NT2/D1 (cell line): ENCODE measurements at regions not wholly inside any gene's neighbourhood (a gene's known extent, or its start where the extent isn't known, plus 50 kb on each side); places are given as distances from the start of the nearest gene placed in this dataset.

Experiments
- DNase-seq: peaks from one replicate; pipeline ENCODE4 v3.0.0-alpha.2; 2011; ENCODE audit warnings: low read depth, low spot score
- H3K27me3 ChIP-seq: 2 replicates; pipeline ENCODE4 v1.6.0; 2011; ENCODE audit warnings: mild to moderate bottlenecking; ENCODE audit not compliant: insufficient read length, insufficient read depth
- H3K36me3 ChIP-seq: 2 replicates; pipeline ENCODE4 v1.6.1; 2011; ENCODE audit warnings: mild to moderate bottlenecking, low read length, mixed read lengths; ENCODE audit not compliant: insufficient read depth, insufficient read length
- H3K4me1 ChIP-seq: 2 replicates; pipeline ENCODE4 v1.5.1; 2011; ENCODE audit not compliant: insufficient read depth, insufficient read length
- H3K4me3 ChIP-seq: 2 replicates; pipeline ENCODE4 v1.5.1; 2011; ENCODE audit warnings: low read depth; ENCODE audit not compliant: insufficient read length
- H3K9ac ChIP-seq: 2 replicates; pipeline ENCODE4 v1.6.0; 2011; ENCODE audit warnings: low read depth; ENCODE audit not compliant: insufficient read length
- H3K9me3 ChIP-seq: 2 replicates; pipeline ENCODE4 v1.5.1; 2011; ENCODE audit warnings: mild to moderate bottlenecking, low read length; ENCODE audit not compliant: insufficient read depth
- SUZ12 ChIP-seq: IDR thresholded peaks from 2 replicates; pipeline ENCODE4 v1.6.1; 2011; ENCODE audit not compliant: insufficient read length, insufficient read depth; ENCODE audit errors: extremely low read depth
- YY1 ChIP-seq: IDR thresholded peaks from 2 replicates; pipeline ENCODE4 v1.6.1; 2011; ENCODE audit not compliant: insufficient read length, insufficient read depth
- ZNF274 ChIP-seq: IDR thresholded peaks from 2 replicates; pipeline ENCODE4 v1.6.1; 2011; ENCODE audit warnings: mild to moderate bottlenecking, low read depth, low read length

GRCh38 chr14:56709201-56709600 lies 101.1 kb downstream of the OTX2 start:
- H3K36me3 ChIP-seq, result no peaks in the 10 kb centered on the region
- H3K4me3 ChIP-seq, result no peak overlapping the region
- H3K27me3 ChIP-seq, result peaks cover 2% of the 10 kb centered on the region
- no peak overlapping the region for H3K9ac ChIP-seq
- DNase-seq, result no peak
- H3K9me3 ChIP-seq, result no peaks in the 10 kb centered on the region
- TF ChIP-seq YY1 (no peak), ZNF274 (no peak), SUZ12 (no peak)
- no peaks in the 10 kb centered on the region for H3K4me1 ChIP-seq

- Histone ChIP-seq H3K9ac (no peak overlapping the region), H3K4me3 (no peak overlapping the region), H3K4me1 (no peaks in the 10 kb centered on the region), H3K9me3 (no peaks in the 10 kb centered on the region), H3K27me3 (peaks cover 2% of the 10 kb centered on the region), H3K36me3 (no peaks in the 10 kb centered on the region)
- TF ChIP-seq SUZ12 (no peak), YY1 (no peak), ZNF274 (no peak)
- DNase-seq, result no peak
Observed at GRCh38 chr14:56708704-56709103, 101.6 kb downstream of the OTX2 start.

- no peak overlapping the region for H3K4me3 ChIP-seq
- no peaks in the 10 kb centered on the region for H3K36me3 ChIP-seq
- H3K9me3 ChIP-seq, result no peaks in the 10 kb centered on the region
- H3K27me3 ChIP-seq, result no peaks in the 10 kb centered on the region
- TF ChIP-seq ZNF274, result no peak
- TF ChIP-seq SUZ12, result no peak
- no peak for TF ChIP-seq YY1
- H3K9ac ChIP-seq, result no peak overlapping the region
- DNase-seq, result no peak
- H3K4me1 ChIP-seq, result no peaks in the 10 kb centered on the region
Observed at GRCh38 chr14:56703947-56704346, 106.3 kb downstream of the OTX2 start.

- Histone ChIP-seq H3K36me3 (no peaks in the 10 kb centered on the region), H3K4me1 (no peaks in the 10 kb centered on the region), H3K9me3 (no peaks in the 10 kb centered on the region), H3K4me3 (no peak overlapping the region), H3K27me3 (no peaks in the 10 kb centered on the region), H3K9ac (no peak overlapping the region)
- DNase-seq, result no peak
- TF ChIP-seq YY1, result no peak
- no peak for TF ChIP-seq SUZ12
- TF ChIP-seq ZNF274, result no peak
Observed at GRCh38 chr14:56702515-56702914, 107.8 kb downstream of the OTX2 start.
